ENCODE measurements at regions not wholly inside any gene's neighbourhood (a gene's known extent, or its start where the extent isn't known, plus 50 kb on each side); places are given as distances from the start of the nearest gene placed in this dataset.

- peaks cover 7% of the 10 kb centered on the region for H3K4me1 ChIP-seq
- DNase-seq, result no peak
- intact Hi-C loops (cut with DNase I), result no loop called here
- TF ChIP-seq, protein P1, sequence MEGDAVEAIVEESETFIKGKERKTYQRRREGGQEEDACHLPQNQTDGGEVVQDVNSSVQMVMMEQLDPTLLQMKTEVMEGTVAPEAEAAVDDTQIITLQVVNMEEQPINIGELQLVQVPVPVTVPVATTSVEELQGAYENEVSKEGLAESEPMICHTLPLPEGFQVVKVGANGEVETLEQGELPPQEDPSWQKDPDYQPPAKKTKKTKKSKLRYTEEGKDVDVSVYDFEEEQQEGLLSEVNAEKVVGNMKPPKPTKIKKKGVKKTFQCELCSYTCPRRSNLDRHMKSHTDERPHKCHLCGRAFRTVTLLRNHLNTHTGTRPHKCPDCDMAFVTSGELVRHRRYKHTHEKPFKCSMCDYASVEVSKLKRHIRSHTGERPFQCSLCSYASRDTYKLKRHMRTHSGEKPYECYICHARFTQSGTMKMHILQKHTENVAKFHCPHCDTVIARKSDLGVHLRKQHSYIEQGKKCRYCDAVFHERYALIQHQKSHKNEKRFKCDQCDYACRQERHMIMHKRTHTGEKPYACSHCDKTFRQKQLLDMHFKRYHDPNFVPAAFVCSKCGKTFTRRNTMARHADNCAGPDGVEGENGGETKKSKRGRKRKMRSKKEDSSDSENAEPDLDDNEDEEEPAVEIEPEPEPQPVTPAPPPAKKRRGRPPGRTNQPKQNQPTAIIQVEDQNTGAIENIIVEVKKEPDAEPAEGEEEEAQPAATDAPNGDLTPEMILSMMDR (IDR thresholded peaks at IDR 0.05), result no peak
- no peaks in the 10 kb centered on the region for H3K9me3 ChIP-seq
- H3K4me3 ChIP-seq, result no peak overlapping the region
- H3K36me3 ChIP-seq, result no peaks in the 10 kb centered on the region
- H3K27me3 ChIP-seq (ENCODE audit: low read depth), result no peaks in the 10 kb centered on the region
- no peak overlapping the region for H3K27ac ChIP-seq
- peak; percentile 46 to 75 for ATAC-seq
Measured at GRCh38 chr13:88125055-88125454, 453.9 kb downstream of the SLITRK5 start.

- Histone ChIP-seq H3K36me3 (no peaks in the 10 kb centered on the region), H3K4me3 (no peak overlapping the region), H3K4me1 (no peaks in the 10 kb centered on the region), H3K27ac (no peak overlapping the region), H3K9me3 (no peaks in the 10 kb centered on the region), H3K27me3 (ENCODE audit: low read depth) (no peaks in the 10 kb centered on the region)
- peak in 1 of 2 donors; percentile 43 for ATAC-seq
- no peak for DNase-seq
- intact Hi-C loops (cut with DNase I), result no loop called here
- TF ChIP-seq, protein P1 (IDR thresholded peaks at IDR 0.05), result no peak
Measured at GRCh38 chr13:88136098-88136790, 465.1 kb downstream of the SLITRK5 start.

- intact Hi-C loops (cut with DNase I), result no loop called here
Measured at GRCh38 chr13:88142653-88143052, 471.5 kb downstream of the SLITRK5 start.

GRCh38 chr13:88144580-88144979 lies 473.4 kb downstream of the SLITRK5 start:
- Histone ChIP-seq H3K4me1 (no peaks in the 10 kb centered on the region), H3K27ac (no peak overlapping the region), H3K9me3 (no peaks in the 10 kb centered on the region), H3K4me3 (no peak overlapping the region), H3K27me3 (ENCODE audit: low read depth) (no peaks in the 10 kb centered on the region), H3K36me3 (no peaks in the 10 kb centered on the region)
- DNase-seq, result no peak
- no peak for ATAC-seq
- TF ChIP-seq, protein P1 (IDR thresholded peaks at IDR 0.05), result no peak
- intact Hi-C loops (cut with DNase I), result no loop called here

More at GRCh38 chr13:88142653-88143052, 471.5 kb downstream of the SLITRK5 start:
- no peaks in the 10 kb centered on the region for H3K36me3 ChIP-seq
- ATAC-seq, result no peak
- no peaks in the 10 kb centered on the region for H3K9me3 ChIP-seq
- H3K27me3 ChIP-seq (ENCODE audit: low read depth), result no peaks in the 10 kb centered on the region
- TF ChIP-seq, protein P1 (IDR thresholded peaks at IDR 0.05), result no peak
- no peak overlapping the region for H3K4me3 ChIP-seq
- no peak overlapping the region for H3K27ac ChIP-seq
- DNase-seq, result no peak
- no peaks in the 10 kb centered on the region for H3K4me1 ChIP-seq

DNA sequence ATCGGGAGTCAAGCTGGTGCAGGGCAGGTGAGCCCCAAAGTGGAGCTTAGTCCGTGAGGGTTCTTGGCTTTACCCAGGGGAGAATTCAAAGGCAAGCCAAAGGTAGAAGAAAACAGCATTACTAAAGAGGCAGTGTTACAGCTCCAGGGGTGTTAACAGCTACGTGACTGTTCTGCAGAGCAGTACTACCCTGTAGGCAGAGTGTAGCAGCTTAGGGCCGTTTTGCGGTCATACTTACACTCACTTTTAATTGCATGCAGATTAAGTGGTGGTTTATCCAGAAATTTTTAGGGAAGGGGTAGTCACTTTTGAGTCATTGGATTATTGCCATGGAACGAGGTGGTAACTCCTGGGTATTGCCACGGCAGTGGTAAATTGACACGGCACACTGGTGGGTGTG lies 482.2 kb downstream of the SLITRK5 start:
- H3K36me3 ChIP-seq, result no peaks in the 10 kb centered on the region
- H3K9me3 ChIP-seq, result no peaks in the 10 kb centered on the region
- DNase-seq (no peak), ATAC-seq (no peak)
- H3K4me1 ChIP-seq, result no peaks in the 10 kb centered on the region
- H3K4me3 ChIP-seq, result no peak overlapping the region
- intact Hi-C loops (cut with DNase I), result no loop called here
- TF ChIP-seq, protein P1 (IDR thresholded peaks at IDR 0.05), result no peak
- no peak overlapping the region for H3K27ac ChIP-seq
- no peaks in the 10 kb centered on the region for H3K27me3 ChIP-seq (ENCODE audit: low read depth)

Data from lower lobe of right lung (tissue), 2 donors.